ENCODE measurements at regions not wholly inside any gene's neighbourhood (a gene's known extent, or its start where the extent isn't known, plus 50 kb on each side); places are given as distances from the start of the nearest gene placed in this dataset.

DNA sequence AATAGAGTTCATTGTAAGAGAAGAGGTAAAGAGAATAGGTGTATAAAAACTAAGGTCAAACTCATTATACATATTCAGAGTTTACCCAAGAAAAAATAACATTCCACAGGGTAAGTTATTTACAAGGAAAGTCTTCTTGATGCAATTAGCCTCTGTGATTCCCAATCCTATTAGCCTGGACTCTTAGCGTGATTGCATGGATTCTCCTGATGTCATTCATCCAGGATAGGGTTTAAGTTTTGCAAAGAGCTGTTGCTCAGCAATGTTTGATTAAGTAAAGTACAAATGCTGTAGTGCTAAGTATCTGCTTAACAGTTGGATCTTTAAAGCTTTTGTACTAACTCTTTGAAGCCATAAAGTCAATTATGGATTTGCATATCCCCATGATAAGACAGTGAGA, 767.8 kb upstream of the LUZP2 start:
- TF ChIP-seq, protein P1, sequence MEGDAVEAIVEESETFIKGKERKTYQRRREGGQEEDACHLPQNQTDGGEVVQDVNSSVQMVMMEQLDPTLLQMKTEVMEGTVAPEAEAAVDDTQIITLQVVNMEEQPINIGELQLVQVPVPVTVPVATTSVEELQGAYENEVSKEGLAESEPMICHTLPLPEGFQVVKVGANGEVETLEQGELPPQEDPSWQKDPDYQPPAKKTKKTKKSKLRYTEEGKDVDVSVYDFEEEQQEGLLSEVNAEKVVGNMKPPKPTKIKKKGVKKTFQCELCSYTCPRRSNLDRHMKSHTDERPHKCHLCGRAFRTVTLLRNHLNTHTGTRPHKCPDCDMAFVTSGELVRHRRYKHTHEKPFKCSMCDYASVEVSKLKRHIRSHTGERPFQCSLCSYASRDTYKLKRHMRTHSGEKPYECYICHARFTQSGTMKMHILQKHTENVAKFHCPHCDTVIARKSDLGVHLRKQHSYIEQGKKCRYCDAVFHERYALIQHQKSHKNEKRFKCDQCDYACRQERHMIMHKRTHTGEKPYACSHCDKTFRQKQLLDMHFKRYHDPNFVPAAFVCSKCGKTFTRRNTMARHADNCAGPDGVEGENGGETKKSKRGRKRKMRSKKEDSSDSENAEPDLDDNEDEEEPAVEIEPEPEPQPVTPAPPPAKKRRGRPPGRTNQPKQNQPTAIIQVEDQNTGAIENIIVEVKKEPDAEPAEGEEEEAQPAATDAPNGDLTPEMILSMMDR (optimal IDR thresholded peaks at IDR 0.05 in 1 of 3, IDR thresholded peaks at IDR 0.05 in 1 of 3, conservative IDR thresholded peaks at IDR 0.05 in 1 of 3; ENCODE audit: extremely low read depth in 1 of 3, insufficient read depth in 2 of 3, low read length in 3 of 3), result no peak
- TF ChIP-seq EZH2 (IDR thresholded peaks at IDR 0.05; ENCODE audit: low read length), result no peak
